ENCODE measurements at regions not wholly inside any gene's neighbourhood (a gene's known extent, or its start where the extent isn't known, plus 50 kb on each side); places are given as distances from the start of the nearest gene placed in this dataset.
"Not testable (repeated sequence)": the region's sequence is repeated elsewhere in the genome, so short reads cannot be mapped to it uniquely, and the experiment has no call there.

DNA sequence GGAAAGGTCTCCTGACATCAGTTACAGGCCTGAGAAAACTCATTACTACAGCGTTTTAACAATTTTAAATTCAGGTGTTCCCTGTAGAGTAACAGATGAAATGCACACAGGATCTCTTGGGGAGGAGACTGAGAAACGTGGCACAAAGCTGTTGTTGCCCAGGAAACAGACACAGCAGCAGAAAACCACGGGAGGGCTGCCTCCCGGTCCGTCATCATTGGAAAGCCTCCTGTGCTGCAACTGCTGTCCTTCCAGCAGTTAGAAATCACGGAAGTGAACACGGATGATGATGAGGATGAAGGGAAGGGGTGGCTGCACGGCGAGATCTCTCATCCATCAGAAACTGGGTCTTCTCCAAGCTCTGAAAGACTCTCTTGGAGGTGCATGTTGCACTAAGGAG lies 94.6 kb upstream of the RNF32 start:
- no peak for DNase-seq

DNA sequence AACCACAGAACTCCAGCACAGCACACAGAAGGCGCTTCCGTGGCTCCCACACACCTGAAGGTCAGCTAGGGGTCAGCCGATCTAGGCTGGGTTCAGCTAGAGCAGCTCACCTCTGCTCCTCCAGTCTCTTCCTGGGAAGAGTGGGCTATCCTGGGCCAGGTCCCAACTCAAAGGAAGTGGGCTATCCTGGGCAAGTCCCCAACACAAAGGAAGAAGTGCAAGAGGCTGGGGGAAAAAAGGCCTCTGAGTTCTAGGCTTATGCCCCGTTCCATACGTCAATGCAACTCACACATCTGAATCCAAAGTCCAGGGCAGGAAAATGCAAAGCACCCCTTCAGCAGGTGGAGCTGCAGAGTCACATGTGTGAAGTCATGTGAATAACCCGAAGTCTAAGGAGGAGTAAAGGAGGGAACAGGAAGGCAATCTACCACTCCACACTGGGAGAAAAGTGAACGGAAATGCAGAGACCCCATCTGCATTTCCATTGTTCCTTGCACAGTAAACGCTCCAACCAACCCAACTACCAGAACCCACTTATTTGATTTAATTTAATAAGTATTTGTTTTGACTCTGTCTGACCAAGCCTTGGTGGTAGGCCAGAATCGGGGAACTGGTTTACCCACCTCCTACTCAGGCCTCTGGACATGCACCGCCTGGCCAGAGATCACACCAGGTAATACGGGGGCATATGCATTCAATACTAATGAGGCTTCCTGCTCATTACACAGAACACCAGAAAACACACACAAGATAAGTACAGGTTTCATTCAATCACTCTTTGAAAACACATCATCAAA lies 95.5 kb upstream of the RNF32 start:
- no peak for DNase-seq

GRCh38 chr7:156543699-156544598 lies 96.6 kb upstream of the RNF32 start:
- no peak for DNase-seq

DNA sequence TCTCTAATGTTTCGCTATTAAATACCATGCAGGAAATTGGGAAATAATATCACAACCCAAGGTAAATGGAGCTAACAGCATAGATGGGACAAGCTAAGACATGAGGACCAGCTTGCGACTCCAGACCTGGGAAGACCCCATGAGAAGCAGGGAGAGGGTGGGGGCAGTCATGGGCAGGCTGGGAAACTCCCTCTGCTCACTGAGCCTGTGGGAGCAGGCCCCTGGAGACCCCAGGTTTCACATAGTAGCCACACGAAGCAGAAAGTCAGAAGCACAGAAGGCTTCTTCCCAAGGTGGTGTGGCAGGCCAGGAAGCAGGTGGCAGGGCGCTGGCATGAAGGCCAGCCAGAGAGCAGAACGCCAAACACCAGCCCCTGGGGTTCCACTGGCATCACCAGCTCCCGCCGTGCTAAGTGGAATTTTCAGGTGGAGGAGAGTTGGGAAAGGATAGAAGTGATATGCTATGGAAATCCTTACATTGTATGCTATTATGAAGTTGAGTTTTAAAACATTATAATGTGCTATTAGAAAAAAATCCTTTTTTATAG lies 99.9 kb upstream of the RNF32 start:
- DNase-seq: no peak

- DNase-seq: no peak
These were observed 100.6 kb upstream of the RNF32 start for GRCh38 chr7:156539999-156540398.

DNA sequence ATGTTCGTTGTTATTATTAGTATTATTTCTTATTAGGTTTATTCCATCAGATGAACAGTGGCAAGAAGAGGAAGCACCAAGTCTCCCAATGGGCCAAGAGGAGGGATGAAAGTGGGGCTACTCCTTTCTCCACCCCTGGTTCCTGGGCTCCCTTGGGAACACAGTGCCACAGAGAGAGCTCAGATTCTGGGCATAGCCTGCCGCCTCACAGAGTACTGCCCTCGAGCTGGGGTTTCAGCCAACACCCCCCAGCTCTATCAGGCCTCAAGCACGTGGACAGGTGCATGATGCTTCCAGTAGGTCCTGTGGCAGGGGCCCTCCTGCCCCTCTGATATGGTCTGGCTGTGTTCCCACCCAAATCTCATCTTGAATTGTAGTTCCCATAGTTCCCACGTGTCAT lies 103.6 kb upstream of the RNF32 start:
- no peak for DNase-seq

- DNase-seq: no peak
These were observed 105.6 kb upstream of the RNF32 start for GRCh38 chr7:156534925-156535324.

DNA sequence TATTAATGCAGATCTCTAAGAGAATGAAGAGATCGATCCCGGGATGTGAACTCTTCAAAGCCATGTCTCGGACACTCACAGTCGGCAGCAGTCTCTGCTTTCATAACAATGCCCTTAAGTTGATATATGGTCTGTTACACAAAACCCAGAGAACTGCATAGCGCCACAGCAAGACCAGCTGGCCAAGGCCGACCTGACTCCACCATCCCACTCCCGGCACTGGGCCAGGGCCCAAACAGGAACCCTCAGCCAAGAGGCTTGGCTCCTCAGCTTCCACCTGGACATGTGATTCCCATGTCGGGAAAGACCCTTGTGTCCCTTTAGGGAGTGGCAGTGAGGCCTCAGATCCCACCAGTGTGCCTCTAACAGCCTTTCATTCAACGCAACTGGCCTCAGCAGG lies 106.6 kb upstream of the RNF32 start:
- DNase-seq: no peak

DNA sequence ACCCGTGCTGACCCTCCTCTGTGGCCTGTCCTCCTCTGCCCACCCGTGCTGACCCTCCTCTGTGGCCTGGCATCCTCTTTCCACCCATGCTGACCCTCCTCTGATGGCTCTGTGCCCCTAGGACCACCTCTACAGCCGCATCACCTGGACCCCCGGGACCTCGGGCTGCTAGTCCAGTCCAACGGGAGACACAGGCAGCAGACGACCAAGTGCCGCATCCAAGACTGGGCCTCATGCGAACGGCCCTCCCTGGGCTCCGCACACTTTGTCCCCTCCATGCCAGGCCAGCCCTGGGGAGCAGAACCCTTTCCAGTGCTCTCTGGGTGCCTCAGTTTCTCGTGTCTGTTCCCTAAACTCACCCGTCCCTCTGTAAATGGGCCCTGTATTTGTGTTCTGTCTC lies 107.2 kb upstream of the RNF32 start:
- DNase-seq: no peak

DNA sequence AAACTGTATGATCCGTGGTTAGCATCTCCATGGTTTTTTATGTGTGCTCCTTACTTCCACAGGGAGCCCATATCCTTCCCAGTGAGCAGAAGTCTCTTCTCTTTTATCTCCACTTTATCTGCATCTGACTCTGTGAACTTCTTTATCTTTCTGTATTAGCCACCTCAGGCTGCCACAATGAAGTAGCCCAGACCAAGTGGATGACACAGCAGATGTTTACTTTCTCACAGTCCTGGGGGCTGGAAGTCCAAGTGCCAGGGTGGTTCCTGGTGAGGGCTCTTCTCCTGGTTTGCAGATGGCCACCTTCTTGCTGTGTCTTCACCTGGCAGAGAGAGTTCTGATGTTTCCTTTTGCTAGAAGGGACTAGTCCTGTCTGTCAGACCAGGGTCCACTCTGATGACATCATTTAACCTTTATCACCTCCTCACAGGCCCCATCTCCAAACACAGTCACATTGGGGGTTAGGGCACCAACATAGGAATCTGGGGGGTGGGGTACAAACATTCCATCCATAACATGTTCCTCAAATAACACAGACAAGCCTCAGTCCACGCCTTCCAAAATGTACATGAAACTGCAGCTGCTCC lies 108.5 kb upstream of the RNF32 start:
- no peak for DNase-seq

GRCh38 chr7:156529956-156530355 lies 110.6 kb upstream of the RNF32 start:
- no peak for DNase-seq

GRCh38 chr7:156527458-156527890 lies 113.1 kb upstream of the RNF32 start:
- DNase-seq: no peak

GRCh38 chr7:156524818-156525597 lies 115.6 kb upstream of the RNF32 start:
- no peak for DNase-seq

DNA sequence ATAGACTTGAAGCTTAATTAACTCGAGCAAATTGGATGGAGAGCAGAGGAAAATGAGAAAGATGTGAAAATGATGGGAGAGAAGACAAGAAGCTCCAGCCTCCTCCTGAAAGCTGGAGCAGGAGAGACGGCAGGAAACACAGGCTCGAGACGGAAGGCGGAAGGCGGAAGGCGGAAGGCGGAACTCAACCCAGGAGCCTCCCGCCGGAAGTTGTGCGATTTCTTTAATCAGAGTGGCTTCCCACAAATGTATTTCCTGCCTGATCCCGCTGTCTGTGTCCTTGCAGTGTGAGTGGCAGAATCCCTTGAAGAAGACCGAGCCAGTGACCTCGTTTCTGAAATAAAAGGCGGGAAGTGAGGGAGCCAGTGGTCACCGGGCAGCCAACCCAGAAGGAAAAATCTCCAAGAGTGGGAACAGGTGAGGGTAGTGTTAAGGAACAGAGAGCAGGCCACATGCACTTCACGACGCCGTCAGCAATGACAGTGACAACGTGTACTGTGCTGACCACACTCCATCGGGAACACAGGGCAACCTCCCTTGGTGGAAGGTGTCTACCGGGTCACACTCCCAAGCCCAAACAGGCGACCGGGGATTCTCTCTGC lies 117.0 kb upstream of the RNF32 start:
- DNase-seq: no peak

DNA sequence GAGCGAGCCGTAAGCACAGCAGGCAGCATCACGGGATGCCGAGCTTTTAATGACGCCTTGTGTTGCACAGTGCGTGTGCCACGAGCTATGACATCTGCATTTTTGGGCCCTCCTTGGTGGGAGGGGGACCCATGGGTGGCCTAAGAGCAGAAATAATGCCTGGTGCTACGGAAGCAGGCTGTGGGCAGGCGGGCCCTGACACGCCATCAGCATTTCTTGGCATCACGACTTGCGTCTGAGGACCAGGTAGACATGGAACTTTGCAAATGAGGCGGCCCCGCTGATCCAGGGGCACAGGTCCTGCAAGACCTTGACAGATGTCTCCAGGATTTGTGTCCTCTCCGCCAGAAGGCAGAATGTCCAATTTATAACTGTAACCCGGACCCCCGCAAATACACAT lies 117.8 kb upstream of the RNF32 start:
- DNase-seq: no peak

DNA sequence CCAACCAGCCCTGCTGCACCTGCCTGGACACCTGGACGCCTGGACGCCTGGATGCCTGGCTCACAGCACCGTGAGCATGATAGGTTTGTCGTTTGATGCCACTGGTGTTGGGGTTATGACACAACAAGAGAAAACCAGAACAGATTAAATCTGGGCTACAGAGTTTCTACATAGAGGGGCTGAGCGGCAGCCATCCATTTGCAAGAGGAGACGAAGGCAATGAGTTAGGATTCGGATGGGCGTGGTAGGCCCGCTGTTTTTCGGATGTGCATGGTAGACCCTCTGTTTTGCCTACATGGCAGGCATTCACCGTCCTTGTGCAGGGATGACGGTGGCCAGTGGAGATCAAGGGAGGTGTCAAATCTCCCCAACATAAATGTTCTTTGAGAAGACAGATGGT lies 121.5 kb upstream of the RNF32 start:
- DNase-seq: no peak

- no peak for DNase-seq
These were observed 122.1 kb upstream of the RNF32 start for GRCh38 chr7:156518466-156518865.

- DNase-seq: not testable (repeated sequence)
These were observed 122.7 kb upstream of the RNF32 start for GRCh38 chr7:156517858-156518257.

DNA sequence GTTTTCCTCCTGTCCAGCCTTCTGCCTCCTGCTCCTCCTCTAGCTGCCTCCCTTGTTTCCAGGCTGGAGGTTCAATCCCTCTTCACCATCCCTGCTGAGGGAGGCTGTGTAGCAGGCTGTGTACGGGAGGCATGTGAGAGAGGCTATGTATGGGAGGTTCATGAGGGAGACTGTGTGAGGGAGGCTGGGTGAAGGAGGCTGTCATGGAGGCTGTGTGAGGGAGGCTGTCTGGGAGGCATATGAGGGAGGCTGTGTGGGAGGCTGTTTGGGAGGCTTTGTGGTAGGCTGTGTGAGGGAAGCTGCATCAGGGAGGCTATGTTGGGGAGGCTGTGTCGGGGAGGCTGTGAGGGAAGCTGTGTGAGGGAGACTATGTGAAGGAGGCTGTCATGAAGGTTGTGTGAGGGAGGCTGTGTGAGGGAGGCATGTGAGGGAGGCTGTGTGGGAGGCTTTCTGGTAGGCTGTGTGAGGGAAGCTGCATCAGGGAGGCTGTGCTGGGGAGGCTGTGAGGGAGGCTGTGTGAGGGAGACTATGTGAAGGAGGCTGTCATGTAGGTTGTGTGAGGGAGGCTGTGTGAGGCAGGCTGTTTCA lies 123.7 kb upstream of the RNF32 start:
- no peak for DNase-seq

GRCh38 chr7:156515911-156516790 lies 124.4 kb upstream of the RNF32 start:
- DNase-seq: no peak

DNA sequence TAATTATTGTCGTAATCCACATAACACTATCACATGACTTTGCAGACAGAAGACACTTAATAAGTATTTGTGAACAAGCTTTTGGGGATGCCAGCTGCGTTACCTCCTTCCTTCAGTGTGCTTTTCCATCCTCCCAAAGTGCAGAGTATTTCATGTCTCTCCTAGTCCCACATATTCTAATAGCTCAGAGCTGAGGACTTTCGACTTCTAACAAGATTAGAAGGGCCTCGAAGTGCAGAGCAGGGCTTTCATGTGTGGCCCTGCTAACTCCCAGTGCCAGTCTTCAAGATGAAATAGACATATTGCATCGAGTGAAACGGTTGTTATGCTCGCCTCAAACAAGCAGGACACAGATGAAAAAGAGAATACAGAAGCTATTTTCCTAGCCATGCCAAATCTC lies 125.7 kb upstream of the RNF32 start:
- no peak for DNase-seq
